Activated CD4-positive, alpha-beta T cell treated with anti-CD3 and anti-CD28 coated beads, Interleukin-2, Interleukin-4, amounts not matched to agents 100 ng/mL and 50 ng/mL, durations not matched to agents 16 hours and 8 hours (primary cell): ENCODE measurements at regions not wholly inside any gene's neighbourhood (a gene's known extent, or its start where the extent isn't known, plus 50 kb on each side); places are given as distances from the start of the nearest gene placed in this dataset.

ENCODE experiments used
- DNase-seq: peaks from one replicate; pipeline ENCODE4 v3.0.0-alpha.2; 2020; ENCODE audit warnings: low spot score

DNA sequence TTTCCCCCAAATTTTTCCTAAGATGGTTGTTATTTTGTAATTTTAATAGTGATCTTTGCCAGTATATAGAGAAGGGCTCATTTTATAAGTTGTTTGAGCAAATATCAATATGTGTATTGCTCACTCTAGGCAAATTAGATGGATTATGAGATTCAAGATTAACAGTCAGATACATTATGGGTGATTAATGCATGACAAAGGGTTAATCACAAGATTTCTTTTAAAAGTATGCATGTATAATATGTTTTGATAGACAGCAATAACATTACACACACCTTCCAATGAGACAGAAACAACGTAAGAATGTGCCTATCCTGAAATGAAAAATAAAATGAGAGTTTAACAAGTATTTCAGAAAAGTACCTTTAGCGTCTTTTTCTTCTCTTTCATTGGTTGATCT is 547.6 kb upstream of the AGTR1 start:
- DNase-seq: no peak

DNA sequence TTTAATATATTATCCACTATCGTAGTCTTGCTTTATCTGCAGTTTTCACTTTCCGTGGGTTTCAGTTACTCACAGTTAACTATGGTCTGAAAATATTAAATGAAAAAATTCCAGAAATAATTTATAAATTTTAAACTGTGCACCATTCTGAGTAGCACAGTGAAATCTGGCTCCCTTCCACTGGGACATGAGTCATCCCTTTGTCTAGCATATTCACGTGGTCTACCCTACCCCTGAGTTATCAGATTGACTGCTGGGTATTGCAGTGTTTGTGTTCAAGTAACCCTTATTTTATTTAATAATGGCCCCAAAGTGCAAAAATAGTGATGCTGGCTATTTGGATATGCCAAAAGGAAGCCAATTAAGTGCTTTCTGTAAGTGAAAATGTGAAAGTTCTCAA is 539.5 kb upstream of the AGTR1 start:
- no peak for DNase-seq

DNA sequence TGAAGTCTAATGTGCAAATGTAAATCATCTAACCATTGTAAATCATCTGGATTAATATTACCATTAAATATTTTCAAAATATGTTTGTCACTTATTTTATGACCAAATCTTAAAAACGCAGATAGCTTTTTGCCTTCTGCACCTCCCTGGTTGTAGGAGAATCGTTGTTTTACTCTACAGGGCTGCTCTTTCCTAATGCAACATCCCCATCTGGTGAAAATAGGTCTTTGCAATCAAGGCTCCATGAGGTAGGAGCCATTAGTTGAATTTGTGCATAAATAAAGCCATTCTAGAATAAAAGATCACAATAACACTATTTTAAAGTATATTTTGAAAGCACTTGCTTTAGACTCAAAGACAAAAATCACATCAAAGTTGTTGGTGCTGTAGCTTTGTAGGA is 535.6 kb upstream of the AGTR1 start:
- DNase-seq: no peak

DNA sequence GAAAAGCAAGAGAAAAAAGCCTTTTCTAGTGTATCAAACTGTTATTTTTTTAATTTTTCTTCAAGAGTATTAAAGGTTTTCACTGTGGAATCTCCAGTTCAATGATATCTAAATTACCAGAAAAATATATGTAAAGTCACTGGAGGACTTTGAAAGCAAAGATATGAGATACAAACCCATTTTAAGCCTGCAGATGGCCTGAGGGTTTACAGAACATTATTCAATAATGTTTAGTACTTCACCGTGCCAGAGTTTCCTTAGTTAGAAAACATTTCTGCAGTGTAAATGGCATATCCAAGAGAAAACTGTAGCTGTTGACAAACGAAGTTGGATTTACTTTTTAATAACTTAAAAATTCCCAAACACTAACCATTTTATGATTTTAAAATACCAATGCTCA is 529.4 kb upstream of the AGTR1 start:
- no peak for DNase-seq

- DNase-seq: no peak
Measured at GRCh38 chr3:148173851-148174250, 523.9 kb upstream of the AGTR1 start.

GRCh38 chr3:148175214-148175613 is 522.5 kb upstream of the AGTR1 start:
- DNase-seq: no peak

- DNase-seq: no peak
Measured at GRCh38 chr3:148178503-148178902, 519.2 kb upstream of the AGTR1 start.

DNA sequence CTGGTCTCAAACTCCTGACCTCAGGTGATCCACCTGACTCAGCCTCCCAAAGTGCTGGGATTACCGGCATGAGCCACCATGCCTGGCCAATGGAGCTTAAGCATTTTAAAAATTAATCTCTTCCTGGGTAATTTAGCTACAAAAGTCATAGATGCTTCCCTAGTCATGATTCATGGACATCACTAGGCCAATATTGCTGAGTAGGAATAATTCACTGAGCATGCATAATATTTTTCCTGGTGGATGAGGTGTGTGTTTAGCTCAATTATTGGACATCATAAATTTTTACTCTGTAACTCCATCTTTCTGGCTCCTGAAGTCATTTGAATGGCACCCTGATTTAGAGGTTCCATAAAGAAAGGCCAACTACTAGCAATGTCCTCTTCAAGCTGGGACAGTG is 512.9 kb upstream of the AGTR1 start:
- DNase-seq: no peak

- DNase-seq: no peak
Measured at GRCh38 chr3:148186881-148187280, 510.8 kb upstream of the AGTR1 start.

DNA sequence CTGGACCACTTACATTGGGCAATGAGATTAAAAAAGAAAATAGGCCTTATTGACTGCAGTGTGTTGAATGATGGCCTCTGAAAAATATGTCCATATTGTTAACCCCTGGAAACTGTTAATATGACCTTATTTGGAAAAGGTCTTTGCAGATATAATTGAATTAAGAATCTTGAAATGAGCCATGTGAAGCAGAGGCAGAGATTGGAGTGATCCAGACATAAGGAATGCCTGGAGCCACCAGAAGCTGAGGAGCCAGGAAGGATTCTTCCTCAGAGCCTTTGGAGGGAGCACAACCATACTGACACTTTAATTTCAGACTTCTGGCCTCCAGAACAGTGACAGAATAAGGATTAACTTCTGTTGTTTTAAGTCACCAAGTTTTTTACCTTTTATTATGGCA is 510.4 kb upstream of the AGTR1 start:
- DNase-seq: no peak

DNA sequence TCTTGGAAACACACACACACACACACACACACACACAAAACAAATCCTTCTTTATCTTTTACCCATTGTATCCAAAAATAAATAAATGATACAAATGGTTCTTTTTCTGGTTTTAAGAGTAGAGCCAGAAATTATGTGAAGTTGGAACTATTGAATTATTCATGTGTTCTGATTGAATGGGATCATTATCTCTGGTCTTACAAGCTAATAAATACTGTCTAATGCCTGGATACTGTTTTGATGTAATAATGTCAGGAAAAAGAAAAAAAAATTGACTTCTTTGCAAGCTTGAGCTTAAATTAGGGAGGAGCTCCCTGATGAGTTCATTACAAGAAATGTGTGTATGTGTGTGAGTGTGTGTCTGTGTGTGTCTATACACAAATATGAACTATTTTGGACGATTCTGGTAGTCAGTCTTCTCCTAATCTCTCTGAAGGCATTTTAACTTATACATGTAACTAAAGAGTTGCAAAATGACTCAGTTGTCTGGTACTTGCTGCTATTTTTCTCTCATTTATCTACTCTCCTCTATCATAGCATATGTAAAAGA is 507.2 kb upstream of the AGTR1 start:
- DNase-seq: no peak

GRCh38 chr3:148191966-148192365 is 505.7 kb upstream of the AGTR1 start:
- DNase-seq: no peak

DNA sequence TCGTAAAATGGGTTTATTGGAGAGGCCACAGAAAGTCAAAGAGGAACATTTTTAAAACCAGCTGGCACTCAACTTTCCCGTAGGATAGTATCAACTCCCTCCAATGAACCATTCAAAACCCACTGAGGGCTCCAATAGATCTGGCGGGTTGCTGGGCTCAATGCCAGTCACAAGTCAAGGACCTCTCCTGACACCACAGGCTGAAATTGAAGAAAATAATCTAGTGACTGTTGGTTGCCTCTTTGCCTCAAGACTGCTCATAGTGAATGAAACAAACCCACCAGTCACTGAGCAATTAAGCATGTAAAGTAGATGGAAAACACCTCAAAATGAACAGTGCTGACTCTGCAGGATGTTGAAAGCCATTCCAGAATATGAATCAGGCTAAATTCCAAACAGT is 500.6 kb upstream of the AGTR1 start:
- DNase-seq: no peak

DNA sequence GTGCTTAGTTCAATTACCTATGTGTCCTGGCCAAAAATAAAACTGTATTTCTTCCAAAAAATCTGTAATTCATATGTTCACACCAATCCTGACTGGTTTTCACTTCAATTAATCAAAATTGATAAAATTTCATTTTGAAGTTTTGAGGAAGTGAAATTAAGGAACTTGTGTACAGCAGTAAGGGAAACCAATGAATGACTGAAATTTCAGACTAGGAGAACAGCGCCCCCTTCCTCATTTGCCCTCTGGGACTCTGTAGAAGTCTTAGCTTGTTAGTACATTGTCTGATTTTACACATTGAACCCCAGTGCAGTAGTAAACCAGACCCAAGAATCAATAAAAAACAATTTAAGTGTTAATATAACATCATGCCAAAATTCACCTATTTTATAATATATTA is 495.3 kb upstream of the AGTR1 start:
- no peak for DNase-seq

GRCh38 chr3:148203297-148204010 is 494.2 kb upstream of the AGTR1 start:
- DNase-seq: no peak

DNA sequence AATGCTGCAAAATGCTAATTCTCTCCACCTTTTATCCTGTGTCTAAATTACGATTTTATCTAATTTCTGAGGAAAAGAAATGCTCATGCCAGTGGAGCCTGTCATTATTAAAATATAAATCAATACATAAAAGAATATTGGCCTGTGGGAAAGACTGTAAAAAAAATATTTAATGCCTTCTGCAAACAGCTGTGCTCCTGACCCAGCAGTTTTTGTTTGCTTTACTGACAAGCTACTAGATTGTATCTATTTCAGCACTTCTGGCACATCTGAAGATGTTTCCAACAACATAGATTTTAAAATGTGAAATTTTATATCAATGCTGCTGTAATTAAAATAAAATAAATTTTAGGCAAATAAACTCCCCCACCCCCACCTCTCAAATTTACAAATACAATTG is 493.6 kb upstream of the AGTR1 start:
- DNase-seq: no peak

GRCh38 chr3:148205977-148206376 is 491.7 kb upstream of the AGTR1 start:
- DNase-seq: no peak

- no peak for DNase-seq
Measured at GRCh38 chr3:148206446-148206845, 491.3 kb upstream of the AGTR1 start.

GRCh38 chr3:148208975-148209374 is 488.7 kb upstream of the AGTR1 start:
- DNase-seq: no peak

- DNase-seq: no peak
Measured at GRCh38 chr3:148211725-148212124, 486.0 kb upstream of the AGTR1 start.

DNA sequence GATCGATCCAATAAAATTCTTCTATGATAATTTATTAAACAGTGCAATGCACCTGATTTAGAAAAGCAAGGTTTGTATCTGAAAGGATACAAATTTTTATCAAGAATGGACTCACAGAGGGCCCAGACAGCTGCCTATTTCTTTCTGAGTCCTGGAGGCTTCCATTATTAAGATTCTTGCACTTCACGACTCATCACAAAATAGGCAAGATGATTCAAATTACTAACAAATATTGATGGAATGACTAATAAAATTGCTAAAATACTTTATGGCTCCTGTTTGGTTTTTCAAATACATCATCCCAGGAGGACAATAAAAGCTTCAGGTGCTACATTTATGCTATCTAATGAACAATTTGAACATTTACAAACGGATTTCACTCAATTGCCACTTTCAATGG is 483.0 kb upstream of the AGTR1 start:
- no peak for DNase-seq

GRCh38 chr3:148217317-148217716 is 480.4 kb upstream of the AGTR1 start:
- DNase-seq: no peak

DNA sequence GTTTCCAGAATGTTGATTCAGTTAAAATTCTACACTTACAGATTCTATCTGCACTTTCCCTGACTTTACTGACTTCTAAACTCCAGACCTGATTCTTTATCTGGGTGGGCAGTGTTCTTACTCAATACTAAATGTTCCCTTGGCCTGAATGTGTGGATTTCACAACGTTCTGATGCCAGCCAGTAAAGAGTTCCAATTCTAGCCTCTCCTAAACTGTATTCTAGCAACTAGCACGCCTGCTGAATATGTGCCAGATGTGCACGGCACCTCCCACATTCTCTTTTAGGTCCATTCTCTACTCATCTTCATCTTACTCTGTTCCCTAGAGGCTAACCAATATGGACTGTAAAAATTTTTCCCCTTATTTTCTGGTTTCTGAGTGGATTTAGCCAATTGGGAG is 479.5 kb upstream of the AGTR1 start:
- no peak for DNase-seq

- no peak for DNase-seq
Measured at GRCh38 chr3:148219999-148220398, 477.7 kb upstream of the AGTR1 start.
